ENCODE measurements at regions not wholly inside any gene's neighbourhood (a gene's known extent, or its start where the extent isn't known, plus 50 kb on each side); places are given as distances from the start of the nearest gene placed in this dataset.

GRCh38 chr6:21895555-21895954 is 302.0 kb downstream of the SOX4 start:
- FAIRE-seq, result no peak

- FAIRE-seq, result no peak
These were observed 304.7 kb downstream of the SOX4 start for GRCh38 chr6:21898107-21898796.

GRCh38 chr6:21899708-21900107 is 306.2 kb downstream of the SOX4 start:
- FAIRE-seq, result no peak

DNA sequence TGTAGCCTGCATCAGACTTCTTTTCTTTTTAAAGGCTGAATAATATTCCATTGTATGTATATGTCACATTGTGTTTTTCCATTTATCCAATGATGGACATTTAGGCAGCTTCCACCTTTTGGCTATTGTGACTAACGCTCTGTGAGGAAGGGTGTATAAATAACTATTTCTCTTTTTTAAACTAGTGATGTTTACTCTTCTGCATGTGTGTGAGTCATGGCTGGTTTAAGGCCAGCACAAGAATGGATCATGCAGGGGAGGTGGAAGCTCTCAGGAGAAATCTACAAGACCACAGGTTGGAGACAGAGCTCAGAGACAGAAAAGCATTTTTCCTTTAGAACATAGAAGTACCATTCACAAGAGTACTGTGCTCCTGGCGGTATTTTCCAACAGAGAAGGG is 307.2 kb downstream of the SOX4 start:
- no peak for FAIRE-seq

- FAIRE-seq, result no peak
These were observed 309.1 kb downstream of the SOX4 start for GRCh38 chr6:21902628-21903169.

- FAIRE-seq, result no peak
These were observed 312.0 kb downstream of the SOX4 start for GRCh38 chr6:21905531-21905930.

- no peak for FAIRE-seq
These were observed 313.3 kb downstream of the SOX4 start for GRCh38 chr6:21906826-21907225.

GRCh38 chr6:21907291-21907690 is 313.7 kb downstream of the SOX4 start:
- no peak for FAIRE-seq

DNA sequence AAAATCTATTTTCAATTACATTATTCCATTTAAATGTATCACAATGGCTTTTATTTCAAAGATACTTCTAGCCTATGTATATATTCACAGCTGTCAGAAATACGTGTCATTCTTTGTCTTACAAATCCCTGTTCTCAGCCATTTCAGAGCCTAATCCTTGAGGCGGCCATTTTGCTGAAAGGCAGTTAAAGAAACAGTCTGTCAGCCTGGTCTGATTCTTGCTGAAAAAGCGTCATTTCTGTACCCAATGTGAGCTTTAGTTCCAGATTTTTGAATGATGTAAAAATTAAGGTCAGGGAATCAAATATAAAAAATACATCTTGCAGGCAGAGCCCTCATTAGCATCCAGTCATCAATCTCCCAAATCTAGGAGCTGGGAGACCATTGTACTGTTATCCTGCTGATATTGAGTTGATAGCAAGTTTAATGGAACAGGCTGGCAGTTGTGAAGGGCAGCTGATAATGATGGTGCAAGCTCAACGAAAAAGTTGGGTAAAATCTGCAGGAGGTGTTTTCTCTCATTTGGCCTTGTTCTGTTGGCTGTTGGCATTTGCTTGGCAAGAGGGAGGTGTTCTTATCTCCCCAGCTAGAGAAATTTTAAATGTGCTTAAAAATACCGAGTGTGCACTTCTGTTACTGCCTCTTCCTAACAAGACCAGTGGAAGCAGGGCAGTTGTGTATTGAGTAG is 314.8 kb downstream of the SOX4 start:
- FAIRE-seq, result no peak

GRCh38 chr6:21909321-21909720 is 315.8 kb downstream of the SOX4 start:
- no peak for FAIRE-seq

- FAIRE-seq, result no peak
These were observed 317.7 kb downstream of the SOX4 start for GRCh38 chr6:21911208-21911607.

- no peak for FAIRE-seq
These were observed 318.7 kb downstream of the SOX4 start for GRCh38 chr6:21912151-21912832.

- no peak for FAIRE-seq
These were observed 320.8 kb downstream of the SOX4 start for GRCh38 chr6:21914121-21914973.

DNA sequence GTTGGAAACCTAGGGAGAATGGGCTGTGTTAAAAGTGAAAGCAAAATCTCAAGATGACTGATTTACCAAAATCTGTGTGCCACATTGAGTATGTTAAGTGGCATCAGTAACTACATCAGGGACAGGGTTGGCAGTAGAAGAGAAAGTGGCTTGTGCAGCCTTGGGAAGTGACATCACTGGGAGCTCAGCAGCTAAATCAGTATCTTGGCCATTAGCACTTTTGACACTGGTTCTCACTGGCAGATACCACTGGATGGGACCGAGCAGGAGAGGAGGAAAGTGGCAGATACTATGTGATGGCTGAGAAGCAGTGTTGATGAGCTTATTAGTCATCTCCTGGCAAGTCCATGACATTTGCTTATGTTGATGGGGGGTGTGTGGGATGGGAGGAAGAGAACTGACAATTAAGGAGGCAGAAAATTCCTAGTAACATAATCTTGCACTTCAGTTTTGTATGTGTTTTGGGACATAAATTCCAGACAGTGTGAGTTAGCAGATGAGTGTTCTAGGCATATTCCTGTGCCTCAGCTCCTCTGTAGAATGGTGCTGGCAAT is 322.2 kb downstream of the SOX4 start:
- FAIRE-seq, result no peak

DNA sequence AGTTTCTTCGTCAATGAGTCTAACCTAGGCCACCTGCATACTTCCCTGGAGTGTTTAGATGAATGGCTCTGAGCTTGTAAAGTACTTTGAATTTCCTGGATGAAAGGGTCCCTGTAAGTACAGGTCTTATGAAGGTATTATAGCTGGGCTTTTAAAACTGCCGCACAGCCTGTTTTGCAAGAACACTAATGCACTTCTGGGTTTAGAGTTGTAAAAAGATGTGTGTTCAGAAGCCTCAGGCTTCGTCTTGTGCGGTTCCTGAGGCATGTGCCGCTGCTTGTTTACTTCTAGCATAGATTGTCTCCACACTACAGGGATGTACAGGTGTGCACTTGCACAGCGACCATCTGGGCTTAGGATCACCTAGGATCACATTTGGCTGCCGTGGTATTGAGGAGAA is 324.5 kb downstream of the SOX4 start:
- FAIRE-seq, result no peak

- no peak for FAIRE-seq
These were observed 325.1 kb downstream of the SOX4 start for GRCh38 chr6:21918666-21919065.

DNA sequence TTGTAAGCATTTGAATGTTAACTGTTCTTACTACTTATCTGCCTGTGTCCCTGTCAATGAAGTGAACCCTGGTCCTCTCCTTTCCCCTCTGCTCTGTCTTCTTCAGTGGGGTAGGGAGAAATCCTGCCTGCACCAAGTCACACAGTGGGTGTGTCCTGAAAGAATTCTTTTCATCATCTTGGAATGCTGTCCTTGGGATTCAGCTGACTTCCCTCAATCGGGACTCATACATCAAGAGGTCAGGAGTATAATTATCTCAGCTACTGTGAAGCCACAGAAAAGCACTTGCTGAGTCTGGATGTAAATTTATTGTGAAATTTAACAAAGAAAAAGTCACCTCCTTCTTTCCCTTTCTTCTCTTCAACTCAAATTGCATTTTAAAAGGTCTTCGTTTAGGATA is 328.5 kb downstream of the SOX4 start:
- FAIRE-seq, result no peak

DNA sequence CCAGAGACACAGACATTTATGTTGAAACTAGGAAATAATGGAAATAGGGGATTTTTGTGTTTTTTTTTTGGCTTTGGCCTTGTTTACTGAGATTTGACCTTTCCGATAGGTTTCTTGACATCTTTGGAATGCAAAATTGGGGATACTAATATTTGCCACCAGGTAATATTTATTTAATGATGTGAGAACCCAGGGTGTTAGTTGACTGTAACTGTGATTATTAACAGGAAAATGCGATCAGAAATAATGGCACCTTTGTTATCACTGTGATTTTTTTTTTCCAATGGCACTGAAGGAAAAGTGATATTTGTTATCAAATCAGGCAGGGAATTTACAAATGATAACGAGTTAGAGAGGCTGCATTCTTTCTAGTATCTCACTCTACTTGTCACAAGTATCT is 330.5 kb downstream of the SOX4 start:
- FAIRE-seq, result no peak

DNA sequence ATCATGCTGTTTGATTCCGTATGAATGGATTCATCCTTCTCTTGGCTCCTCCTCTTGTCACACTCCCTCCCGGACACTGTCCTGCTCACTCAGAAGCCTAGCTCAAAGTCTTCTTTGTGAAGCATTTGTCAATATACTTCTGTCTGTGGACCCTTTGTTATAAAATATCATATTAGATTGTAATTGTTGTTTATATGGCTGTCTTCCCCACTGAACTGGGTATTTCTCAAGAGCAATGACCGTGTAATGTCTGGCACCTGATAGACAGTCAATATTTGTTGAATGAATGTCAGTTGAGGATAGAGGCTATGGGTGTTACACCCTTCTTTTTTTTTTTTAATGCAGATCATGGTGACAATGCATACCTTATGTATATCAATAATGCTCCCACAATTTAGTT is 335.3 kb downstream of the SOX4 start:
- no peak for FAIRE-seq

GRCh38 chr6:21931641-21932335 is 338.2 kb downstream of the SOX4 start:
- FAIRE-seq, result no peak

GRCh38 chr6:21933351-21933750 is 339.8 kb downstream of the SOX4 start:
- no peak for FAIRE-seq

- FAIRE-seq, result no peak
These were observed 341.6 kb downstream of the SOX4 start for GRCh38 chr6:21935142-21935541.

All from A204.1 (cell line).